ENCODE measurements at regions not wholly inside any gene's neighbourhood (a gene's known extent, or its start where the extent isn't known, plus 50 kb on each side); places are given as distances from the start of the nearest gene placed in this dataset.

DNA sequence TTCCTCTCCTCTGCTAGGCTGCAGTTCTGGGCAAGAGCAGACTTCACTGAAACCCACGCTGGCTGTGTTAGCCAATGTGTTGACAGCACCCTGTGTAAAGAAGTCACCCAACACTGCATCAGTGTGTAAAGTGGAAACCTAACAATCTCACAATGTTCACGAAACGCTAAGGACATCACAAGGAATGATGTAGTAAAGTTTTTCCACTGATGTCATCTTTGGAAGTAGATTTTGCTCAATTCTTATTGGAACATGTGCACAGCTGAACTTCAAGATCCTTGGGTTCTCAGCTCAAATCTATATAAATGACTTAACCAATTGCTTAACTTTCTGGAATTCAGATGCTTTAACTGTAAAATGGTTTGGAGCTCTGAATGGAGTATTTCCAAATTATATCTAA, 1112.5 kb downstream of the TSN start:
- no peaks in the 10 kb centered on the region for H3K36me3 ChIP-seq (replicated peaks in 1 of 2; ENCODE audit: control insufficient read depth in 2 of 2, insufficient read depth in 2 of 2, low read length in 2 of 2)
- H2BK12ac ChIP-seq (ENCODE audit: low read length) = no peak overlapping the region
- H3K18ac ChIP-seq (ENCODE audit: low read length) = no peak overlapping the region
- H4K8ac ChIP-seq (ENCODE audit: low read depth, low read length) = no peak overlapping the region
- no peak overlapping the region for H3K14ac ChIP-seq (ENCODE audit: low read length)
- no peak overlapping the region for H3K23ac ChIP-seq (ENCODE audit: low read depth, low read length, poor library complexity)
- no peak overlapping the region for H3K27ac ChIP-seq (replicated peaks; ENCODE audit: low read length)
- H2AFZ ChIP-seq (ENCODE audit: low read length) = no peak overlapping the region
- DNase-seq (ENCODE audit: low spot score) = no peak
- H3K27me3 ChIP-seq (ENCODE audit: control insufficient read depth in 3 of 3, insufficient read depth in 3 of 3, low read depth in 1 of 3, low read length in 3 of 3) = no peaks in the 10 kb centered on the region
- no peak overlapping the region for H3K4me2 ChIP-seq (ENCODE audit: insufficient read depth, low read length, poor library complexity, severe bottlenecking)
- H2BK15ac ChIP-seq (ENCODE audit: low read length) = no peak overlapping the region
- no peak overlapping the region for H3K4me3 ChIP-seq (ENCODE audit: low read length in 2 of 2)
- no CpG with 5 or more reads among the region's 3 CpGs for WGBS, 2 donors (ENCODE audit: extremely low coverage in 2 of 2, insufficient read length in 2 of 2, insufficient replicate concordance in 1 of 2)
- no peak overlapping the region for H3K9ac ChIP-seq (ENCODE audit: low read depth, low read length, poor library complexity)
- H4K91ac ChIP-seq (ENCODE audit: low read depth, low read length, poor library complexity) = no peak overlapping the region
- H3K4me1 ChIP-seq (ENCODE audit: control insufficient read depth in 2 of 2, insufficient read depth in 1 of 2, low read depth in 1 of 2, low read length in 2 of 2) = peaks cover 0 to 5% of the 10 kb centered on the region in 2 donors
- H3K4ac ChIP-seq (ENCODE audit: low read length) = no peak overlapping the region
- no peaks in the 10 kb centered on the region for H3K79me1 ChIP-seq (ENCODE audit: low read depth, low read length)
- no peaks in the 10 kb centered on the region for H3K9me3 ChIP-seq (replicated peaks in 1 of 2; ENCODE audit: control insufficient read depth in 2 of 2, insufficient read depth in 1 of 2, low read depth in 1 of 2, low read length in 2 of 2)
- H2BK120ac ChIP-seq (ENCODE audit: low read depth, low read length) = no peak overlapping the region
- H2AK5ac ChIP-seq (ENCODE audit: low read depth, low read length) = no peak overlapping the region
- H2BK5ac ChIP-seq (ENCODE audit: low read length) = no peak overlapping the region

DNA sequence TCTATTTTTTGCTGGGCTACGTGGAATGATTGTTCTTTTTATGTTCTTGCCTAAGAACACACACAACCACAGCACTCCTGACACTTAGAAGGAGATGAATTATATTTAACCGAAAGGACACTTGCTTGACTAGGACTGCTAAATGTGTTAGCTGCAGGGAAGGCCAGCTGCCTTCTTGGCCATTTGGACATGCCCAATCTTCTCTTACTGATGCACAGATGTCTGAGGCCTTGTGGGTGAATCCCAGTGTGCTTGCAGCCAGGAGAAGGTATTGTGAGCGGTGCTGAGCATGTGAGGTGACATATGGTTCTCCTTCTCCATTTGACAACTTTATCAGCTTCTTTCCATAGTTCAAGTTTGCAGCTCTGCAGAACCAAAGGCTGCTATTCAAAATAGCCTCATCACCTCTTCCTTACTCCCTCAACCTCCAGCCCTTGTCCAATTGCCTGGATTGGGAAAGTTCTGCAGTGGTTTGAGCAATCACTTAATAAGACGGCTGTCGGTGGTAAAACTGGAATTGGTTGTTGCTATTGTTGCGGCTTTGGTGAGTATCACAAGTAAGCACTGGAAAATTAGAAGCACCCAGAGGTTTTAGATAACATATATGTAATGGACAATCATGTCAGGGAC, 1113.3 kb downstream of the TSN start:
- Histone ChIP-seq H3K36me3 (replicated peaks in 1 of 2; ENCODE audit: control insufficient read depth in 2 of 2, insufficient read depth in 2 of 2, low read length in 2 of 2) (no peaks in the 10 kb centered on the region), H3K4ac (ENCODE audit: low read length) (no peak overlapping the region), H3K27ac (replicated peaks; ENCODE audit: low read length) (no peak overlapping the region), H3K27me3 (ENCODE audit: control insufficient read depth in 3 of 3, insufficient read depth in 3 of 3, low read depth in 1 of 3, low read length in 3 of 3) (no peaks in the 10 kb centered on the region), H3K4me3 (ENCODE audit: low read length in 2 of 2) (no peak overlapping the region), H3K23ac (ENCODE audit: low read depth, low read length, poor library complexity) (no peak overlapping the region), H2AK5ac (ENCODE audit: low read depth, low read length) (no peak overlapping the region), H2BK120ac (ENCODE audit: low read depth, low read length) (no peak overlapping the region), H4K8ac (ENCODE audit: low read depth, low read length) (no peak overlapping the region), H3K18ac (ENCODE audit: low read length) (no peak overlapping the region), H2BK5ac (ENCODE audit: low read length) (no peak overlapping the region), H3K14ac (ENCODE audit: low read length) (no peak overlapping the region), H3K4me1 (ENCODE audit: control insufficient read depth in 2 of 2, insufficient read depth in 1 of 2, low read depth in 1 of 2, low read length in 2 of 2) (peaks cover 0 to 5% of the 10 kb centered on the region in 2 donors), H3K9me3 (replicated peaks in 1 of 2; ENCODE audit: control insufficient read depth in 2 of 2, insufficient read depth in 1 of 2, low read depth in 1 of 2, low read length in 2 of 2) (no peaks in the 10 kb centered on the region), H2BK12ac (ENCODE audit: low read length) (no peak overlapping the region), H2BK15ac (ENCODE audit: low read length) (no peak overlapping the region), H3K4me2 (ENCODE audit: insufficient read depth, low read length, poor library complexity, severe bottlenecking) (no peak overlapping the region), H3K79me1 (ENCODE audit: low read depth, low read length) (no peaks in the 10 kb centered on the region), H2AFZ (ENCODE audit: low read length) (no peak overlapping the region), H3K9ac (ENCODE audit: low read depth, low read length, poor library complexity) (no peak overlapping the region), H4K91ac (ENCODE audit: low read depth, low read length, poor library complexity) (no peak overlapping the region)
- no CpG with 5 or more reads among the region's 6 CpGs for WGBS, 2 donors (ENCODE audit: extremely low coverage in 2 of 2, insufficient read length in 2 of 2, insufficient replicate concordance in 1 of 2)
- DNase-seq (ENCODE audit: low spot score) = no peak

DNA sequence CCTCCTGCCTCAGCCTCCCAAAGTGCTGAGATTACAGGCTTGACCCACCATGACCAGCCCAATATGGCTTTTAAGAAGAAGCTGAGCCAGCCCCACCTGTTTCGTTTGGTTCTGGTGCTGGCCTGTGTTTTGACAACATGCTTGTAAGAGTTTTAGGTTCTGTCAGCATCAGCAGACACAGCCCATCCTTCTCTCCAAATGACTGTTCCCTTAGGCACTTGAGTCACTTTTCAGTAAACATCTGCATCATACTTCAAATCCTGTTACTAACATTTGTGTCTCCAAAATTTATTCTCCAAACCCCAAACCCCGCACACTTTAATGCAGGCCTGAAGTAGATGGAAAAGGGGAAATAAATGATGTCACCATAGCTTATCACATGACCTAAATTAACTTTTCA, 1118.5 kb downstream of the TSN start:
- Histone ChIP-seq H2BK5ac (ENCODE audit: low read length) (no peak overlapping the region), H3K27ac (replicated peaks; ENCODE audit: low read length) (no peak overlapping the region), H3K36me3 (replicated peaks in 1 of 2; ENCODE audit: control insufficient read depth in 2 of 2, insufficient read depth in 2 of 2, low read length in 2 of 2) (no peaks in the 10 kb centered on the region), H2AK5ac (ENCODE audit: low read depth, low read length) (no peak overlapping the region), H3K79me1 (ENCODE audit: low read depth, low read length) (no peaks in the 10 kb centered on the region), H2BK15ac (ENCODE audit: low read length) (no peak overlapping the region), H3K4me2 (ENCODE audit: insufficient read depth, low read length, poor library complexity, severe bottlenecking) (no peak overlapping the region), H3K9me3 (replicated peaks in 1 of 2; ENCODE audit: control insufficient read depth in 2 of 2, insufficient read depth in 1 of 2, low read depth in 1 of 2, low read length in 2 of 2) (no peaks in the 10 kb centered on the region), H2BK12ac (ENCODE audit: low read length) (no peak overlapping the region), H3K23ac (ENCODE audit: low read depth, low read length, poor library complexity) (no peak overlapping the region), H3K14ac (ENCODE audit: low read length) (no peak overlapping the region), H3K4me3 (ENCODE audit: low read length in 2 of 2) (no peak overlapping the region), H3K4me1 (ENCODE audit: control insufficient read depth in 2 of 2, insufficient read depth in 1 of 2, low read depth in 1 of 2, low read length in 2 of 2) (no peaks in the 10 kb centered on the region), H4K91ac (ENCODE audit: low read depth, low read length, poor library complexity) (no peak overlapping the region), H3K9ac (ENCODE audit: low read depth, low read length, poor library complexity) (no peak overlapping the region), H4K8ac (ENCODE audit: low read depth, low read length) (no peak overlapping the region), H3K18ac (ENCODE audit: low read length) (no peak overlapping the region), H3K4ac (ENCODE audit: low read length) (no peak overlapping the region), H3K27me3 (ENCODE audit: control insufficient read depth in 3 of 3, insufficient read depth in 3 of 3, low read depth in 1 of 3, low read length in 3 of 3) (no peaks in the 10 kb centered on the region), H2BK120ac (ENCODE audit: low read depth, low read length) (no peak overlapping the region), H2AFZ (ENCODE audit: low read length) (no peak overlapping the region)
- no CpG with 5 or more reads among the region's 2 CpGs for WGBS, 2 donors (ENCODE audit: extremely low coverage in 2 of 2, insufficient read length in 2 of 2, insufficient replicate concordance in 1 of 2)
- no peak for DNase-seq (ENCODE audit: low spot score)

DNA sequence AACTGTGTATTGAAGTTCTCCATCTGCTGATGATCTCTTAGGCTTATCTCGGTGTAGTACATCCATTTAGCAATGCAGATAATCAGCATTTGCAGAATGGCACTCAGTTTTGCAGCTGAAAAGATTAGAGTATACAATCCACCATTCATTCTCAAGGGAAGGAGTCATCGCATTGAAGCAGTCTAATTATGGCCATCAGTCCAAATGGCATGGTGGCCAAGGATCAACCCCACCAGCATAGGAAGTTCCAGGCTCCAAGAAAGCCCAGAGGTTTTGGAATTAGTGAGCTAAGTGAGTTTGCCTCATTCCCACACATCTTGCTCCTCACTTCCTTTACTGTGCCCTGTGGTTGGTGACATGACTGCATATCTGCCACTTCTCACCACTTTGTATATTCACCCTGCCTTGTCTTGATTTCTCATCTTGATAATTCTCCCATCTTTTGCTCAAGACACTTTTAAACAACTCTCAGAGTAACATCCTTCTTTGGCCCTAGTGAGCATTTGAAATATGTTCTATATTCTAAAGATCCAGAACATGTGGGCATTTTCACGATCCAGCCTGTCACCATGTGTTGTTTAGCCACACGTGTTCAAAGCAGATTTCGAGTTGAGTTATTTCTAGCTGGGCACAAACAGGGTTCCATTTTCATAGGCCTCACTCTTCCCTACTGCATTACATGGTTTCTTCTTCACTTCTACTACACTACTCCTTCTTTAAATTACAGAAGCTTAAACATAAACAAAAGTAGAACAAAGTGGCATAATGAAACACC, 1119.8 kb downstream of the TSN start:
- Histone ChIP-seq H2BK12ac (ENCODE audit: low read length) (no peak overlapping the region), H3K14ac (ENCODE audit: low read length) (no peak overlapping the region), H2AK5ac (ENCODE audit: low read depth, low read length) (no peak overlapping the region), H3K36me3 (replicated peaks in 1 of 2; ENCODE audit: control insufficient read depth in 2 of 2, insufficient read depth in 2 of 2, low read length in 2 of 2) (no peaks in the 10 kb centered on the region), H3K9me3 (replicated peaks in 1 of 2; ENCODE audit: control insufficient read depth in 2 of 2, insufficient read depth in 1 of 2, low read depth in 1 of 2, low read length in 2 of 2) (no peaks in the 10 kb centered on the region), H2AFZ (ENCODE audit: low read length) (no peak overlapping the region), H3K27me3 (ENCODE audit: control insufficient read depth in 3 of 3, insufficient read depth in 3 of 3, low read depth in 1 of 3, low read length in 3 of 3) (no peaks in the 10 kb centered on the region), H4K91ac (ENCODE audit: low read depth, low read length, poor library complexity) (no peak overlapping the region), H3K27ac (replicated peaks; ENCODE audit: low read length) (no peak overlapping the region), H2BK5ac (ENCODE audit: low read length) (no peak overlapping the region), H3K9ac (ENCODE audit: low read depth, low read length, poor library complexity) (no peak overlapping the region), H3K4me2 (ENCODE audit: insufficient read depth, low read length, poor library complexity, severe bottlenecking) (no peak overlapping the region), H2BK120ac (ENCODE audit: low read depth, low read length) (no peak overlapping the region), H4K8ac (ENCODE audit: low read depth, low read length) (no peak overlapping the region), H3K23ac (ENCODE audit: low read depth, low read length, poor library complexity) (no peak overlapping the region), H3K4me3 (ENCODE audit: low read length in 2 of 2) (no peak overlapping the region), H3K4ac (ENCODE audit: low read length) (no peak overlapping the region), H3K18ac (ENCODE audit: low read length) (no peak overlapping the region), H2BK15ac (ENCODE audit: low read length) (no peak overlapping the region), H3K79me1 (ENCODE audit: low read depth, low read length) (no peaks in the 10 kb centered on the region), H3K4me1 (ENCODE audit: control insufficient read depth in 2 of 2, insufficient read depth in 1 of 2, low read depth in 1 of 2, low read length in 2 of 2) (no peaks in the 10 kb centered on the region)
- no CpG with 5 or more reads among the region's 5 CpGs for WGBS, 2 donors (ENCODE audit: extremely low coverage in 2 of 2, insufficient read length in 2 of 2, insufficient replicate concordance in 1 of 2)
- no peak for DNase-seq (ENCODE audit: low spot score)

All from neuronal stem cell (in vitro differentiated cells).